ENCODE measurements at regions not wholly inside any gene's neighbourhood (a gene's known extent, or its start where the extent isn't known, plus 50 kb on each side); places are given as distances from the start of the nearest gene placed in this dataset.

- H4K20me1 ChIP-seq (ENCODE audit: insufficient read depth) = no peaks in the 10 kb centered on the region
- no peaks in the 10 kb centered on the region for H3K27me3 ChIP-seq (ENCODE audit: insufficient read depth)
- H3K4me3 ChIP-seq (ENCODE audit: low read depth in 2 of 2, low read length in 1 of 2) = no peak overlapping the region
- no peak overlapping the region for H3K9ac ChIP-seq
- ChIA-PET CTCF (no interaction called here), POLR2A (no interaction called here)
- no peaks in the 10 kb centered on the region for H3K36me3 ChIP-seq (replicated peaks in 1 of 2; ENCODE audit: control insufficient read depth in 1 of 2, insufficient read depth in 2 of 2, low read length in 1 of 2)
- no peak overlapping the region for H2AFZ ChIP-seq (ENCODE audit: low read depth)
- H3F3A ChIP-seq (replicated peaks; ENCODE audit: insufficient read depth) = no peaks in the 10 kb centered on the region
- no peaks in the 10 kb centered on the region for H3K79me2 ChIP-seq (ENCODE audit: insufficient read depth)
- H3K9me3 ChIP-seq = no peaks in the 10 kb centered on the region
- WGBS (ENCODE audit: low lambda C conversion rate) = 20% methylated on average over 3 of the region's 3 CpGs
- H3K27ac ChIP-seq (ENCODE audit: low read depth in 2 of 2, low read length in 1 of 2) = no peak overlapping the region
- DNase-seq = no peak
- H3K9me2 ChIP-seq = no peaks in the 10 kb centered on the region
- TF ChIP-seq TAF1 (IDR thresholded peaks at IDR 0.05; ENCODE audit: borderline replicate concordance, low read depth, low read length) (no peak), EZH2phosphoT487 (IDR thresholded peaks at IDR 0.05; ENCODE audit: borderline replicate concordance, low read depth) (no peak), TCF12 (IDR thresholded peaks at IDR 0.05) (no peak), USF1 (IDR thresholded peaks at IDR 0.05; ENCODE audit: borderline replicate concordance, low read depth) (no peak), MEF2A (IDR thresholded peaks at IDR 0.05; ENCODE audit: borderline replicate concordance, low read depth) (no peak), GATA2 (CRISPR knock-in tag; IDR thresholded peaks at IDR 0.05) (no peak), JUND (IDR thresholded peaks at IDR 0.05) (no peak), SIN3A (IDR thresholded peaks at IDR 0.05; ENCODE audit: borderline replicate concordance, low read depth, low read length) (no peak), FOXJ3 (CRISPR knock-in tag; IDR thresholded peaks at IDR 0.05) (no peak), REST (IDR thresholded peaks at IDR 0.05; ENCODE audit: low read depth, low read length) (no peak), PBX3 (IDR thresholded peaks at IDR 0.05) (no peak), FOSL2 (IDR thresholded peaks at IDR 0.05; ENCODE audit: borderline replicate concordance, low read depth) (no peak)
- no peak overlapping the region for H3K4me2 ChIP-seq
- H3K4me1 ChIP-seq (ENCODE audit: control insufficient read depth in 1 of 2, insufficient read depth in 2 of 2, low read depth in 1 of 2, low read length in 1 of 2) = peaks cover 0 to 12% of the 10 kb centered on the region in 2 experiments; a peak in 2 of 4 replicates
Observed at GRCh38 chr2:208929894-208930427, 493.9 kb upstream of the MAP2 start.

- ChIA-PET POLR2A (no interaction called here), CTCF (no interaction called here)
- Histone ChIP-seq H3K4me3 (ENCODE audit: low read depth in 2 of 2, low read length in 1 of 2) (no peak overlapping the region), H3F3A (replicated peaks; ENCODE audit: insufficient read depth) (no peaks in the 10 kb centered on the region), H3K4me1 (ENCODE audit: control insufficient read depth in 1 of 2, insufficient read depth in 2 of 2, low read depth in 1 of 2, low read length in 1 of 2) (no peaks in the 10 kb centered on the region), H2AFZ (ENCODE audit: low read depth) (no peak overlapping the region), H3K27ac (ENCODE audit: low read depth in 2 of 2, low read length in 1 of 2) (no peak overlapping the region), H3K9ac (no peak overlapping the region), H3K36me3 (replicated peaks in 1 of 2; ENCODE audit: control insufficient read depth in 1 of 2, insufficient read depth in 2 of 2, low read length in 1 of 2) (no peaks in the 10 kb centered on the region), H4K20me1 (ENCODE audit: insufficient read depth) (no peaks in the 10 kb centered on the region), H3K9me2 (no peaks in the 10 kb centered on the region), H3K9me3 (no peaks in the 10 kb centered on the region), H3K4me2 (no peak overlapping the region), H3K79me2 (ENCODE audit: insufficient read depth) (no peaks in the 10 kb centered on the region), H3K27me3 (ENCODE audit: insufficient read depth) (no peaks in the 10 kb centered on the region)
- WGBS (ENCODE audit: low lambda C conversion rate) = 16% methylated on average over 2 of the region's 2 CpGs
- no peak for DNase-seq
- TF ChIP-seq PBX3 (IDR thresholded peaks at IDR 0.05) = no peak
- TF ChIP-seq RXRA (IDR thresholded peaks at IDR 0.05; ENCODE audit: borderline replicate concordance, low read depth) = no peak
- no peak for TF ChIP-seq CTCF (IDR thresholded peaks at IDR 0.05)
- TF ChIP-seq FOSL2 (IDR thresholded peaks at IDR 0.05; ENCODE audit: borderline replicate concordance, low read depth) = no peak
- no peak for TF ChIP-seq USF2 (IDR thresholded peaks at IDR 0.05; ENCODE audit: borderline replicate concordance, low read depth, low read length)
- TF ChIP-seq EP300 (IDR thresholded peaks at IDR 0.05; ENCODE audit: borderline replicate concordance in 1 of 2, low read depth in 1 of 2, low read length in 1 of 2) = no peak
- TF ChIP-seq MXI1 (IDR thresholded peaks at IDR 0.05; ENCODE audit: low read depth, low read length) = no peak
- no peak for TF ChIP-seq SIN3A (IDR thresholded peaks at IDR 0.05; ENCODE audit: borderline replicate concordance, low read depth, low read length)
Observed at GRCh38 chr2:208935531-208935930, 488.3 kb upstream of the MAP2 start.

Data from SK-N-SH (cell line).